GM19395 (cell line): ENCODE measurements at regions not wholly inside any gene's neighbourhood (a gene's known extent, or its start where the extent isn't known, plus 50 kb on each side); places are given as distances from the start of the nearest gene placed in this dataset.
"Not testable (repeated sequence)": the region's sequence is repeated elsewhere in the genome, so short reads cannot be mapped to it uniquely, and the experiment has no call there.

ENCODE experiments used
- ATAC-seq: cut with Tn5 transposase; IDR thresholded peaks from one replicate; pipeline ENCODE4 v1.9.1; 2021; ENCODE audit warnings: mild to moderate bottlenecking, moderate library complexity; ENCODE audit not compliant: unreplicated experiment

GRCh38 chr14:86780461-86780860, 1212.5 kb downstream of the GALC start:
- no peak for ATAC-seq

GRCh38 chr14:86779416-86779815, 1213.6 kb downstream of the GALC start:
- ATAC-seq, result no peak

DNA sequence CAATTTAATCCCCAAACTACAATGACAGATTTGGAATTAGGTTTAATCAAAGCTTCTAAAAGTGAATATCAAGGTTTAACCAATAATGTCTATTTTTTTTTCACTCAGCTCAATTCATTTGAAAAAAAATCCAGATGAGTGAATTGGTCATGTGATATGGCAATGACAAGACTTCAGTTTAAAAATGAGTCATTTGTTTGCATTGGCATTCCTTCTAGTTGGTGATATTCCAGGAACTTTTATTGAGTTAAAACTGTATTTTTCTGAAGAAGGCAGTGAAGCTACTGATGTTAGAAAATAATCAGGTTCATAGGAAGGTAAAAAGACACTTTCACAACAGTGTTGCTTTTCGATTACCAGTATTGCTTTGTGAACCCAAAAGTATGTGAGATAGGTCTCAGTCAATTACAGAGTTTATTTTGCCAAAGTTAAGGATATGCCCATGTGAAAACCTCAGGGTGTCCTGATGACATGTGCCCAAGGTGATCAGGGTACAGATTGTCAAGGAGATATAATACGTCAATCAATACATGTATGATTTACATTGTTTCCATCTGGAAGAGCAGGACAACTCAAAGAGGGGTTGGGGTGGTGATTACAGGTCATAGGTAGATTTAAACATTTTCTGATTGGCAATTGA, 1214.9 kb downstream of the GALC start:
- ATAC-seq, result no peak

DNA sequence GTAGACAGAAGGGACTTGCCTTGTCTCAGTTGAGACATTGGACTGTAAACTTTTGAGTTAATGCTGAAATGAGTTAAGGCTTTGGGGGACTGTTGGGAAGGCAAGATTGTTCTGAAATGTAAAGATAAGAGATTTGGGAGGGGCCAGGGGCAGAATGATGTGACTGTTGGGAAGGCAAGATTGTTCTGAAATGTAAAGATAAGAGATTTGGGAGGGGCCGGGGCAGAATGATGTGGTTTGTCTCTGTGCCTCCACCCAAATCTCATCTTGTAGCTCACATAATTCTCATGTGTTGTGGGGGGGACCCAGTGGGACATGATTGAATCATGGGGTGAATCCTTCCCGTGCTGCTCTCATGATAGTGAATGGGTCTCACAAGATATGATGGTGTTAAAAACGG, 1217.1 kb downstream of the GALC start:
- ATAC-seq, result not testable (repeated sequence)

DNA sequence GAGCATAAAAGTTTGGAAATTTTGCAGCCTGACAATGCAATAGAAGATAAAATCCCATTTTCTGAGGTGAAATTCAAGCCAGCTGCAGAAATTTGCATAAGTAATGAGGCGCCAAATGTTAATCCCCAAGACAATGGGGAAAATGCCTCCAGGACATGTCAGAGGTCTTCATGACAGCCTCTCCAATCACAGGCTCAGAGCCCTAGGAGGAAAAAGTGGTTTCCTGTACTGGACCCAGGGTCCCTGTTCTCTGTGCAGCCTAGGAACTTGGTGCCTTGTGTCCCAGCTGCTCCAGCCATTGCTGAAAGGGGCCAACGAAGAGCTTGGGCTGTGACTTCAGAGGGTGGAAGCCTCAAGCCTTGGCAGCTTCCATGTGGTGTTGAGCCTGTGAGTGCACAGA, 1218.1 kb downstream of the GALC start:
- no peak for ATAC-seq

DNA sequence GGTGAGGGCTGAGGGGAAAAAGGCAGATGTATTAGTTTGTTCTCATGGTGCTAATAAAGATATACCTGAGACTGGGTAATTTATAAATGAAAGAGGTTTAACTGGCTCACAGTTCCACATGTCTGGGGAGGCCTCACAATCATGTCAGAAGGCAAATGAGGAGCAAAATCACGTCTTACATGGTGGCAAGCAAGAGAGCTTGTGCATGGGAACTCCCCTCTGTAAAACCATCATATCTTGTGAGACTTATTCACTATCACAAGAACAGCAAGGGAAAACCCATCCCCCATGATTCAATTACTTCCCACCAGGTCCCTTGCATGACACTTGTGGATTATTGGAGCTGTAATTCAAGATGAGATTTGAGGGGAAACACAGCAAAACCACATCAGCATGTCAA, 1220.9 kb downstream of the GALC start:
- no peak for ATAC-seq

DNA sequence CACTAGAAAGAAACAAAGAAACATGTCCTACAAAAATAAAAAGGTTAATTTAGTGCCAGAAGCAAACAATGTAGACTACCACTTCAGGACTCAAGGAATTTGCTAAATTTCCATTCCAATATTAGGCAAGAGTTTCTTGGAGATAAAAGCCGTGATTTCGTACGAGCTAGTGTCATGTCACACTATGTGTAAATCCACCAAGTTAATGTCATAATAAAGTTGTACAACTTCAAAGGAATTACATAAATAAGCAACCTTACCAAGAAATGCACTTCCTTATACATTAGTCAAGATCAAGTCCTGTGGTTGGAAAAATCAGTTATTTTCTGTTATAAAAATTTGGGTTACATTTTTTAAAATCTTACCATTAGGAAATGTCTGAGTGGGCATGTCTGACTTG, 1222.8 kb downstream of the GALC start:
- no peak for ATAC-seq

DNA sequence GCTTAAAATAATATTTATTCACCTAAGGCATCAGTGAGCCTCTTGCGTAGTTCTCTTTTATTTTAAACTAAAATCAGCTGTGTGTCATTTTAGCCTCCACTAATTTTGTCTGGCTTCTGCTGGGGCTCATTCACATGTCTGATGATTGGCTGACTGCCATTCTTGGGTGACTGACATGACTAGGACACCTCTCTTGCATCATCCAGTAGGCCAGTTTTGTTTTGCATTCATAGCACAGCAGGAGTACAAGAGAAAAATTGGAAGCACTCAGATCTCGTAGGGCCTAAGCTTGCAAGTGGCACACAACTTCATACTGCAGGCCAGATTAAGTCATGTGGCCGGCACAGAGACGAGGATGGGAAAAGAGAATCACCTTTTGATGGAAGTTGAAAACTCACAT, 1226.5 kb downstream of the GALC start:
- no peak for ATAC-seq

DNA sequence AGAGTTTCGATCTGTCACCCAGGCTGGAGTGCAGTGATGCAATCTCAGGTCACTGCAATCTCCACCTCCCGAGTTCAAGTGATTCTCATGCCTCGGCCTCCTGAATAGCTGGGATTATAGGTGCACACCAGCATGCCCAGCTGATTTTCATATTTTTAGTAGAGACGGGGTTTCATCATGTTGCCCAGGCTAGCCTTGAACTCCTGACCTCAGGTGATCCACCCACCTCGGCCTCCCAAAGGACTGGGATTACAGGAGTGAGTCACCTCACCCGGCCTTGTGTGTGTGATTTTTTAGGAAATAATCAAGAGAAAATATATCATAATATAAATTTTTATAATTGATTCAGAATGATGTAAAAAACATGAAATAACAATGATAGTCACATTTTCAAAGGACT, 1231.4 kb downstream of the GALC start:
- ATAC-seq, result no peak

- no peak for ATAC-seq
These were observed 1226.7 kb downstream of the FLRT2 start for GRCh38 chr14:86756521-86757190.

DNA sequence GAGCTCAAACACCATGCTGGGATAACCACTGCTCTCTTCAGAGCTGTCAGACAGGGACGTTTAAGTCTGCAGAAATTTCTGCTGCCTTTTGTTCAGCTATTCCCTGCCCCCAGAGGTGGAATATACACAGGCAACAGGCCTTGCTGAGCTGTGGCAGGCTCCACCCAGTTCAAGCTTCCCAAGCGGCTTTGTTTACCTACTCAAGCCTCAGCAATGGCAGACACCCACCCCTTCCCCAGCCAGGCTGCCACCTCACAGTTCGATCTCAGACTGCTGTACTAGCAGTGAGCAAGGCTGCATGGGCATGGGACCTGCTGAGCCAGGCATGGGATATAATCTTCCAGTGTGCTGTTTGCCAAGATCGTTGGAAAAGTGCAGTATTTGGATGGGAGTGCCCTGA, 1220.5 kb downstream of the FLRT2 start:
- not testable (repeated sequence) for ATAC-seq

DNA sequence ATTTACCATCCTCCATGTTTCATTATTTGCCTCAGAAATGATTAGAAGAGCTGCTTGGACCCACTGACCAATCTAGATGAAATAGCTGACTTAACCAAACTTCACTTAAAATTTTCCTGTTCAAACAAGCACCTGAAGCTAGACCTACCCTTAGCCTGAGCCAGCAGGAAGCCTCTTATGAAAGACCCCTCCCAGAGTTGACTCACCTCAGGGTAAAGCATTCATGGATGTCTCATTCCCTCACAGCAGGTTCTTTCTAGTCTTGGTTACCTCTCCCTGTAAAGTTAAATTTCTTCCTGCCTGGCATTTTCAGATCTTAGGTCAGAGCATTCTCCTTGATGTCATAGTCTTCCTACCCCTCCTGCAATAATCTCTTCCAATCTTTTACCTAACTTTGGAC, 1209.8 kb downstream of the FLRT2 start:
- no peak for ATAC-seq

GRCh38 chr14:86731427-86731826, 1201.5 kb downstream of the FLRT2 start:
- not testable (repeated sequence) for ATAC-seq

DNA sequence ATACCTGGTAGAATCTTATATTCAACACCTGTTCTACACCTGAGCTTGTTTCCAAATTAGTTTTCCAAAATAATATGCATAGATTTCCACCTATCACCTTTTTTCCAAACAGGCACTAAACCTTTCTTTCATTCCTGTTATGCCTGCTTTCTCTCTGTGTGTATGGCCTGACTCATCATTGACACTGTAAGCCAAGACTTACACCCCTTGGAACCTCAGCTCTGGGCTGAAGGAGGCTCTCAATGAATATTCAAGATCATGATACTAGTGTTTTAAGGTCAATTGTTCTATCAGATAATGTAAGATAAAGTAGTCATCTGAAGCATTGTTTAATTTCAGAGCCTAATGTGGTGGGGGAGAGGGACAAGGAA, 1193.3 kb downstream of the FLRT2 start:
- no peak for ATAC-seq

GRCh38 chr14:86722612-86723253, 1192.8 kb downstream of the FLRT2 start:
- no peak for ATAC-seq

DNA sequence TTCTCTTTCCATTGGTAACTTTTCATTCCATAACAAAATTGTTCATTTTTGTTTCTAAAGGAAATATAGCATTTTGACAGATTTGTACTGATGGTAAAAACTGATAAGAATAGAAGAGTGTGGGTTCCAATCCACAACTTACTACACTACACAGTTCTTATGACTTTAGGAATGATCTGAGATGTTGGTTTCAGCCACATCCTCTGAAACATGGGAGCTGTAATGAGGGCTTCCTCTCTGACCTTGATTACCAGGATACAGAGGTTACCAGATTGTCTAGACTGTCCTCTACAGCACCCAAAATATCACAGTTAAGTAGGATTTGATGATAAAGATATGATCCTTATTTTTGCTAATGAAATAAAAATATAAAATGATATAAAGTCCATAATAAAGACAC, 1184.6 kb downstream of the FLRT2 start:
- ATAC-seq, result no peak

DNA sequence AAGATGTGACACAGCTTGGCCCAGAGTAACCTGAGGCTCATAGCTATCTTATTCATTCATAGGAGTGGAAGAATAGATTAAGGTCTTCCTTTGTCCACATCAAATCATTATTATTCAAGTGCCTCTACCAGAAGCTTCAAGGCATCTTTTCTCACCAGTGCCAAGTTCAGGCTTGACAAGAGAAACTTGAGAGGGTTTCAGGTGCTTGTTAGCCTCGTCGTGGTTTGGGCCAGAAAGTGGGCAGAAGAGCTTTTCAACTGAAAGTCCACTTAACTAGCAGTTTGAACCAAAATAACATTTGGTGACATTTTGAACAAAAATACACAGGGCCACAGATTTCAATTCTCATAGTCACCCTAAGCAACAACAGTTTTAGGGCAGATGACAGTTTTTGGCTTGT, 1184.2 kb downstream of the FLRT2 start:
- no peak for ATAC-seq

DNA sequence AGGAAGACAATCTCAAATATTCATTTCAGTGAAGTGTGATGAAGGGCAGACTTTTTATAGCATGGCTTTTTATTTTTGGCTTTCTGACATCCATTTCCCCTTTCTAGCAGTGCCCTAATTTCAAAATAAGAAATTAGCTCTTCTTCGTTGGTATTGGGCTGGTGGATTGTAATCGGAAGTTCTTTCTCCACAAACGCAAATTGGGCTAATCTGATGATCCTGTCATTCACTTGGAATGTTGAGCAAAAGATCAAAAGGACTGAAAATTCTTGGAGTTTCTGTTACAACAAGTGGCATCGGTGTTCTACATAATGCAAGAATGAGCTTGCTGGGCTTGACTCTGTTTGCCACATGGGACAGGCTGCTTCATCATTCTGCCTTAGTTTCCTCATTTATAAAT, 1182.8 kb downstream of the FLRT2 start:
- no peak for ATAC-seq

- ATAC-seq, result no peak
These were observed 1182.2 kb downstream of the FLRT2 start for GRCh38 chr14:86712176-86712575.

- ATAC-seq, result no peak
These were observed 1178.9 kb downstream of the FLRT2 start for GRCh38 chr14:86708846-86709339.

DNA sequence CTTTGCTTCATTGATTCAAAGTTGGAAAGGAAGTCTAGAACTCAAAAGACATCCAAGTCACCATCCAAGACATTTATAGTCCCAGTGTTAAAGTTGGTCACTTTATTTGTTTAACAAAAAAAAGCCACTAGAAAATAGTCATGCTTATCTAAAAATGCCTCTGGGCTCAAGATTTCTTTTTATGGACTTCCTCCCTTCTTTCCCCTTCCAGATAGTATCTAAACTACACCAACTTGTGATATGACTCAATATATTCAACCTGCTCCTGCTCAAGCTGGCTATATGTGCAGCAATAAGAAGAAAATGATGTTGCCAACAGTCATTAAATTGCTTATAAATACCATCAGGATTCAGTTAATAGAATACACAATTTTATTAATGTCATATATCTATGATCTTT, 1177.1 kb downstream of the FLRT2 start:
- no peak for ATAC-seq

GRCh38 chr14:86683561-86683960, 1153.6 kb downstream of the FLRT2 start:
- ATAC-seq, result no peak
